IMR-90 (cell line): ENCODE measurements at regions not wholly inside any gene's neighbourhood (a gene's known extent, or its start where the extent isn't known, plus 50 kb on each side); places are given as distances from the start of the nearest gene placed in this dataset.

Experiments
- MAFK ChIP-seq: IDR thresholded peaks from 2 replicates; pipeline ENCODE4 v1.6.1; 2012; ENCODE audit warnings: low read depth, low read length, improper control_type of control experiment
- POLR2A ChIP-seq: IDR thresholded peaks from 2 replicates; pipeline ENCODE4 v1.6.1; 2012; ENCODE audit warnings: mild to moderate bottlenecking, low read depth, low read length
- RAD21 ChIP-seq: IDR thresholded peaks from 2 replicates; pipeline ENCODE4 v1.6.1; 2012; ENCODE audit warnings: low read length, improper control_type of control experiment

DNA sequence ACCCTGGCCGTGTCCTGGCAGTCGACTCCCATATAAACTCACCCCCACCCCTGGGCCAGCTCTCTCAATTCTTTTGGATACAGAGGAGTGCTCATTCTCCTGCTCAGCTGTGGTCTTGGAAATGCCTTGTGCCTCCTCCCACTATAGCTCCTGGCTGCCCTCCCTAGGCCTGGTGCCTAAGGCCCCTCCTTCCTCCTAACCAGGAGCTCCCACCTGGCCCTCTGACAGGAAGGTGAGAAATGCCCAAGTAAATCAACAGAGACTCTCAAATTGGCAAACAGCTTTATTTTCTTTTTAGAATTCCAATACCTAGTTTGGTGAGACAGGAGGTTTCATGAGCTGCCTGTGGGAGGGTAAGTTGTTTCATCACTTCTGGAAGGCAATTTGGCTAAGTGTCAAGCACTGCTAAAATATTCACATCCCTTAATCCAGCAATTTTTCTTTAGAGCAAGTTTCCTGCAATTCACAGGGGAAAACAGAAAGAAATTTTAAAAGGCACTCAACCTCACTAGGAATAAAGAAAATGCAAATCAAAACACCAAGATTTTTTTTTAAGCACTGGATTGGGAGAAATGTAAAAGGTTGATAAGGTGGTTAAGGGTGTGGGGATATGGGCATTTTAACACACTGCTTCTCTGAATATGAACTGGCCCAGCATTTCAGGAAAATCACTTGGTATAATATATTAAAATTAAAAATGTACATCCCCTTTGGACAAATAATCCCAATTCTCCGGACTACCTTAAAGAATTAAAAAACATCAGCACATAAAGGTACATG lies 209.7 kb upstream of the ARHGAP20 start:
- no peak for TF ChIP-seq POLR2A
- no peak for TF ChIP-seq RAD21
- no peak for TF ChIP-seq MAFK
